ENCODE measurements at regions not wholly inside any gene's neighbourhood (a gene's known extent, or its start where the extent isn't known, plus 50 kb on each side); places are given as distances from the start of the nearest gene placed in this dataset.

GRCh38 chr7:53518319-53518718 is 482.9 kb downstream of the POM121L12 start:
- Histone ChIP-seq H4K20me1 (replicated peaks in 1 of 2; ENCODE audit: control insufficient read depth in 1 of 2, insufficient read depth in 2 of 2, low read length in 2 of 2) (no peaks in the 10 kb centered on the region), H4K5ac (ENCODE audit: insufficient read length, low read depth, low read length) (no peak overlapping the region), H3K36me3 (ENCODE audit: control insufficient read depth in 2 of 4, insufficient read depth in 4 of 4, low read length in 3 of 4) (no peaks in the 10 kb centered on the region), H2BK12ac (ENCODE audit: low read depth, low read length) (no peak overlapping the region), H3K27ac (ENCODE audit: low read depth, low read length) (no peak overlapping the region), H3K4me3 (ENCODE audit: extremely low read depth in 1 of 4, insufficient read depth in 2 of 4, low read depth in 3 of 4, low read length in 4 of 4) (no peak overlapping the region), H3K18ac (ENCODE audit: extremely low read depth, low read length) (no peak overlapping the region), H3K56ac (replicated peaks; ENCODE audit: insufficient read length, low read depth, low read length) (no peak overlapping the region), H3K9me3 (ENCODE audit: insufficient read depth in 2 of 2, low read depth in 1 of 2, low read length in 1 of 2) (no peaks in the 10 kb centered on the region), H2BK20ac (ENCODE audit: low read length) (no peak overlapping the region), H3K9ac (replicated peaks in 1 of 4; ENCODE audit: extremely low read depth in 1 of 4, low read depth in 3 of 4, low read length in 3 of 4) (no peak overlapping the region), H2BK5ac (ENCODE audit: low read depth, low read length) (no peak overlapping the region), H2AK5ac (ENCODE audit: low read depth, low read length) (no peak overlapping the region), H3K4me1 (replicated peaks in 1 of 4; ENCODE audit: control insufficient read depth in 3 of 4, insufficient read depth in 4 of 4, low read length in 3 of 4) (no peaks in the 10 kb centered on the region), H2AFZ (ENCODE audit: low read length) (no peak overlapping the region), H2BK15ac (ENCODE audit: low read length) (no peak overlapping the region), H3K4ac (replicated peaks; ENCODE audit: insufficient read length, low read depth, low read length) (no peak overlapping the region), H3K27me3 (replicated peaks in 1 of 4; ENCODE audit: control insufficient read depth in 3 of 4, extremely low read depth in 1 of 4, insufficient read depth in 3 of 4, low read length in 3 of 4) (no peaks in the 10 kb centered on the region), H3K4me2 (ENCODE audit: insufficient read depth in 1 of 2, low read depth in 2 of 2, low read length in 2 of 2) (no peak overlapping the region), H4K8ac (ENCODE audit: extremely low read depth, insufficient read depth, low read length) (no peak overlapping the region), H4K91ac (replicated peaks; ENCODE audit: insufficient read length, low read length) (no peak overlapping the region), H3K23me2 (ENCODE audit: low read depth, low read length) (no peaks in the 10 kb centered on the region), H3K14ac (ENCODE audit: insufficient read length) (no peak overlapping the region), H3K79me2 (ENCODE audit: control insufficient read depth in 1 of 2, insufficient read depth in 2 of 2, low read length in 2 of 2) (no peaks in the 10 kb centered on the region), H2BK120ac (replicated peaks; ENCODE audit: low read depth, low read length) (no peak overlapping the region), H3K79me1 (ENCODE audit: low read depth, low read length) (no peaks in the 10 kb centered on the region), H3K23ac (ENCODE audit: insufficient read length) (no peak overlapping the region)
- DNase-seq (ENCODE audit: low read depth in 1 of 2, low spot score in 2 of 2) (no peak), FAIRE-seq (no peak)
- TF ChIP-seq GABPA (IDR thresholded peaks at IDR 0.05; ENCODE audit: borderline replicate concordance, insufficient read depth, low read length) (no peak), KDM4A (IDR thresholded peaks at IDR 0.05; ENCODE audit: low read depth, low read length, severe bottlenecking) (no peak), CREB1 (IDR thresholded peaks at IDR 0.05) (no peak)
- ChIA-PET POLR2A (ENCODE audit: partially characterized antibody) (no interaction called here), CTCF (ENCODE audit: partially characterized antibody) (no interaction called here)

Data from H1 (cell line).